Prostate gland (tissue), 2 donors: ENCODE measurements at regions not wholly inside any gene's neighbourhood (a gene's known extent, or its start where the extent isn't known, plus 50 kb on each side); places are given as distances from the start of the nearest gene placed in this dataset.
"Not testable (repeated sequence)": the region's sequence is repeated elsewhere in the genome, so short reads cannot be mapped to it uniquely, and the experiment has no call there.

Experiments
- POLR2A ChIP-seq: fragments of 450-650 bp; IDR thresholded peaks from one replicate; pipeline ENCODE4 v1.6.1; 2016; ENCODE audit warnings: antibody characterized with exemption, mild to moderate bottlenecking
- POLR2AphosphoS5 ChIP-seq: sonication (generic); formaldehyde crosslinking; IDR thresholded peaks from one replicate; pipeline ENCODE4 v1.6.1; 2017; ENCODE audit warnings: antibody characterized with exemption
- TF ChIP-seq, protein P1 (sequence below), 4 experiments: fragments of 200-600 bp in 2 of 4; fragments of 450-650 bp in 2 of 4; sonication (generic) in 2 of 4; IDR thresholded peaks; 1 replicate in 3 of 4; 2 replicates in 1 of 4; pipeline ENCODE4 v1.5.1; 2016 to 2019; ENCODE audit warnings: antibody characterized with exemption in 4 of 4, mild to moderate bottlenecking in 2 of 4, moderate library complexity in 2 of 4

DNA sequence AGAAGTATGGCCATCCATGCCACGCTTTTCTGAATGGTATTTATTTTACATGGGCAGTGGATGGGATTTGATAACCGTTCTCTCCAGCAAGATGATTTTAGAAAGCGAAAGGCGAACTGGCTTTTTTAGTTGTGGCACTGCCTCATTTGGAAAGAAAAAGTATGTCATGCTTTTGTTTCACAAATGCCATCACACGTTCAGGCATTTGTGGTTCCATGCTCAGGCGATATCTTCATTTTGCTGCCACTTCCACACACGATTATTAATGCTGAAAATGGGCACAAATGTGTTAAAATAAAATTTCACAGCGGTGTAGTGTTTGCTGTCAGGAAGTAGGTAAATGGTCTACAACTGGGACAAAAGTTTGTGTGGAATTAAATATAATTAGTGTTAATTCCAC lies 328.1 kb downstream of the BCL2L11 start:
- TF ChIP-seq, protein P1, sequence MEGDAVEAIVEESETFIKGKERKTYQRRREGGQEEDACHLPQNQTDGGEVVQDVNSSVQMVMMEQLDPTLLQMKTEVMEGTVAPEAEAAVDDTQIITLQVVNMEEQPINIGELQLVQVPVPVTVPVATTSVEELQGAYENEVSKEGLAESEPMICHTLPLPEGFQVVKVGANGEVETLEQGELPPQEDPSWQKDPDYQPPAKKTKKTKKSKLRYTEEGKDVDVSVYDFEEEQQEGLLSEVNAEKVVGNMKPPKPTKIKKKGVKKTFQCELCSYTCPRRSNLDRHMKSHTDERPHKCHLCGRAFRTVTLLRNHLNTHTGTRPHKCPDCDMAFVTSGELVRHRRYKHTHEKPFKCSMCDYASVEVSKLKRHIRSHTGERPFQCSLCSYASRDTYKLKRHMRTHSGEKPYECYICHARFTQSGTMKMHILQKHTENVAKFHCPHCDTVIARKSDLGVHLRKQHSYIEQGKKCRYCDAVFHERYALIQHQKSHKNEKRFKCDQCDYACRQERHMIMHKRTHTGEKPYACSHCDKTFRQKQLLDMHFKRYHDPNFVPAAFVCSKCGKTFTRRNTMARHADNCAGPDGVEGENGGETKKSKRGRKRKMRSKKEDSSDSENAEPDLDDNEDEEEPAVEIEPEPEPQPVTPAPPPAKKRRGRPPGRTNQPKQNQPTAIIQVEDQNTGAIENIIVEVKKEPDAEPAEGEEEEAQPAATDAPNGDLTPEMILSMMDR (IDR thresholded peaks at IDR 0.05), result not testable (repeated sequence)
- TF ChIP-seq POLR2AphosphoS5, POLR2A: not testable (repeated sequence)
